Caco-2 (cell line): ENCODE measurements at regions not wholly inside any gene's neighbourhood (a gene's known extent, or its start where the extent isn't known, plus 50 kb on each side); places are given as distances from the start of the nearest gene placed in this dataset.

Experiments
- BruUV-seq: library from RNA; stranded (reverse); fragments of 400-500 nt; replicated peaks from 2 replicates; lab custom pipeline; 2021; lab: Mats Ljungman, UMichigan
- CTCF ChIA-PET: fragments of 300-600 bp; sonication (Branson Sonifier 250); formaldehyde crosslinking; loops from one replicate; lab custom pipeline; 2022; ENCODE audit warnings: antibody characterized with exemption; lab: Charles Lee
- POLR2A ChIA-PET: fragments of 300-600 bp; sonication (Branson Sonifier 250); formaldehyde crosslinking; loops from one replicate; lab custom pipeline; 2022; ENCODE audit warnings: antibody characterized with exemption; lab: Charles Lee
- DNase-seq, 2 experiments: peaks; one replicate each; pipeline versions ENCODE4 v3.0.0 to v3.0.0-alpha.2; 2020 to 2022
- H3K27me3 ChIP-seq: replicated peaks from 2 replicates; pipeline ENCODE4 v1.6.0; 2011; ENCODE audit warnings: low read length; ENCODE audit not compliant: control insufficient read depth, insufficient read depth
- H3K36me3 ChIP-seq: 2 replicates; pipeline ENCODE4 v1.5.1; 2011; ENCODE audit warnings: low read length; ENCODE audit not compliant: control insufficient read depth, insufficient read depth
- H3K4me1 ChIP-seq: fragments of 250-450 bp; sonication (Bioruptor Pico); 2 replicates; pipeline ENCODE4 v1.5.1; 2020; ENCODE audit warnings: mild to moderate bottlenecking
- H3K4me3 ChIP-seq: 2 replicates; pipeline ENCODE4 v1.5.1; 2011; ENCODE audit warnings: low read depth, mild to moderate bottlenecking, control low read depth, low read length
- H3K9me3 ChIP-seq: fragments of 250-450 bp; sonication (Bioruptor Pico); 2 replicates; pipeline ENCODE4 v1.5.1; 2020; ENCODE audit warnings: mild to moderate bottlenecking, moderate library complexity
- H3K27ac Mint-ChIP-seq: one replicate; pipeline ENCODE4 v1.8.0; 2022; ENCODE audit warnings: mixed read lengths; ENCODE audit not compliant: unreplicated experiment
- H3K27me3 Mint-ChIP-seq: one replicate; pipeline ENCODE4 v1.8.0; 2022; ENCODE audit warnings: mixed read lengths; ENCODE audit not compliant: insufficient read depth, unreplicated experiment
- H3K36me3 Mint-ChIP-seq: one replicate; pipeline ENCODE4 v1.8.0; 2022; ENCODE audit warnings: mild to moderate bottlenecking, mixed read lengths; ENCODE audit not compliant: insufficient read depth, unreplicated experiment
- H3K4me1 Mint-ChIP-seq: one replicate; pipeline ENCODE4 v1.8.0; 2022; ENCODE audit warnings: low read depth, mixed read lengths; ENCODE audit not compliant: unreplicated experiment
- H3K4me3 Mint-ChIP-seq: one replicate; pipeline ENCODE4 v1.8.0; 2022; ENCODE audit warnings: mild to moderate bottlenecking, moderate library complexity, mixed read lengths; ENCODE audit not compliant: unreplicated experiment
- H3K9me3 Mint-ChIP-seq: one replicate; pipeline ENCODE4 v1.8.0; 2022; ENCODE audit warnings: mixed read lengths; ENCODE audit not compliant: unreplicated experiment
- intact Hi-C: fragments of 100-400 bp; cut with micrococcal nuclease; formaldehyde crosslinking; loops from one replicate; pipeline ENCODE4 v1.10.0; 2022; ENCODE audit not compliant: unreplicated experiment
- TF ChIP-seq, protein P1 (sequence below), 2 experiments: fragments of 200-600 bp in 1 of 2; IDR thresholded peaks; 1 replicate in 1 of 2; 2 replicates in 1 of 2; pipeline versions ENCODE4 v1.5.1 to v1.8.0; 2011 to 2022; ENCODE audit warnings: antibody characterized with exemption in 1 of 2, control low read depth in 1 of 2, inconsistent platforms in 1 of 2, low read depth in 1 of 2, low read length in 1 of 2, mild to moderate bottlenecking in 1 of 2, moderate library complexity in 1 of 2; ENCODE audit not compliant: insufficient read depth in 1 of 2, severe bottlenecking in 1 of 2, unreplicated experiment in 1 of 2

DNA sequence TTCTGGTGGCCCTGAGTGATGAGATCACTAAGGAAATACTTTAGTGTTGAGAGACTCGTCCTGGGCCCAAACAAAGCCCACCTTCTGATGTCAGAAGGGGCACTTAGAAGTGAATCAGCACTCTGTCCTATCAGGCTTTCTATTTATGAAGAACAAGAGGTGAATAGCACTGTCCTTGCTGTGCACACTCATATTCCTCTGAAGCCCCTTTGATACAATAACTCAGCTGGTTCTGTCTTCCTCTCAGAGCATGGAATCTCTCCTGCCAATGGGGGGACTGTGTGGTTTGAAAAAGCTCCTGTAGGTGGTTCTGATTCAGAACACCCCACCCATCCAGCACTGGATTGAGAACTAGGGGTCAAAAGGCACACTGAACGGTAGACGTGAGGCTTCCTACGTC is 348.1 kb downstream of the ETS1 start:
- ChIA-PET CTCF (no interaction called here), POLR2A (no interaction called here)
- no peaks in the 10 kb centered on the region for H3K9me3 ChIP-seq
- no peak overlapping the region for H3K4me3 Mint-ChIP-seq
- no peaks in the 10 kb centered on the region for H3K9me3 Mint-ChIP-seq
- no peaks in the 10 kb centered on the region for H3K4me1 Mint-ChIP-seq
- no peaks in the 10 kb centered on the region for H3K27me3 ChIP-seq
- no peak for DNase-seq
- H3K36me3 Mint-ChIP-seq = no peaks in the 10 kb centered on the region
- intact Hi-C loops = no loop called here
- no peak overlapping the region for H3K27ac Mint-ChIP-seq
- no peaks in the 10 kb centered on the region for H3K36me3 ChIP-seq
- H3K4me3 ChIP-seq = no peak overlapping the region
- no TSS peak for BruUV-seq
- TF ChIP-seq, protein P1, sequence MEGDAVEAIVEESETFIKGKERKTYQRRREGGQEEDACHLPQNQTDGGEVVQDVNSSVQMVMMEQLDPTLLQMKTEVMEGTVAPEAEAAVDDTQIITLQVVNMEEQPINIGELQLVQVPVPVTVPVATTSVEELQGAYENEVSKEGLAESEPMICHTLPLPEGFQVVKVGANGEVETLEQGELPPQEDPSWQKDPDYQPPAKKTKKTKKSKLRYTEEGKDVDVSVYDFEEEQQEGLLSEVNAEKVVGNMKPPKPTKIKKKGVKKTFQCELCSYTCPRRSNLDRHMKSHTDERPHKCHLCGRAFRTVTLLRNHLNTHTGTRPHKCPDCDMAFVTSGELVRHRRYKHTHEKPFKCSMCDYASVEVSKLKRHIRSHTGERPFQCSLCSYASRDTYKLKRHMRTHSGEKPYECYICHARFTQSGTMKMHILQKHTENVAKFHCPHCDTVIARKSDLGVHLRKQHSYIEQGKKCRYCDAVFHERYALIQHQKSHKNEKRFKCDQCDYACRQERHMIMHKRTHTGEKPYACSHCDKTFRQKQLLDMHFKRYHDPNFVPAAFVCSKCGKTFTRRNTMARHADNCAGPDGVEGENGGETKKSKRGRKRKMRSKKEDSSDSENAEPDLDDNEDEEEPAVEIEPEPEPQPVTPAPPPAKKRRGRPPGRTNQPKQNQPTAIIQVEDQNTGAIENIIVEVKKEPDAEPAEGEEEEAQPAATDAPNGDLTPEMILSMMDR (IDR thresholded peaks at IDR 0.05; ENCODE audit: insufficient read depth in 1 of 2, low read depth in 1 of 2, low read length in 1 of 2, severe bottlenecking in 1 of 2, unreplicated experiment in 1 of 2) = no peak
- H3K27me3 Mint-ChIP-seq = no peaks in the 10 kb centered on the region
- H3K4me1 ChIP-seq = no peaks in the 10 kb centered on the region

DNA sequence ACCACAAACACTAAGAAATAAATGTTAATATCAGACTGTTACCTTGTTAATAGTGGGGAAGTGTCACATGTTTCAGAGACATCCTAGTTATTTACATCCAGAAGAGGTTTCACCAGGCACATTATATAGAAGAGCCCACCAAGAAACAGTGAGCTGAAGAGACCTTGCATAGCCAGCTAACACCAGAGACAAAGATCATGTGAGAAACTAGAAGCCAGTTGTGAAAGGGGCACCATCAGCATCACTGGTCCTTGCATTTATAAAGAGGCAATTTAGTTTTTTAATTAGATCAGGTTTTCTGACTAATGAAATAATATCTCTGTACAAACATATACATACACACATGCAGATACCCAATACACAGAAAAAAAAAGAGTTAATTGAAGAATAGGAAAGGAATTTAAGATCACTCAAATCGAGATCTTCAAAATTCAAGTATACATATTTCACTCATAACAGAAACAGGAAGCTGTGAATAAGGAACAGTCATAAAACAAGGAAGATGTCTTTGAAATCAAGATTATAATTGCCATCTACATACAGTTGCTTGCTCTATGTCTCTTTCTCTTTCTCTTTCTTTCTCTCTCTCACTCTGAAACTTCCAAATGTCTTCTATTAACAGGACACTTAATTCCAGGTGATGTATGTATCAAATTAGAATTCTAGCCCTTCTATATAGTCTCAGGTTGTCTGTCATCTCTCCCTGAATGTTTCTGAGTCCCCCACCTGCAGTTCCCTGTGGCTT is 348.7 kb downstream of the ETS1 start:
- H3K27me3 Mint-ChIP-seq = no peaks in the 10 kb centered on the region
- no peaks in the 10 kb centered on the region for H3K9me3 Mint-ChIP-seq
- POLR2A ChIA-PET = no interaction called here
- Histone ChIP-seq H3K36me3 (no peaks in the 10 kb centered on the region), H3K4me1 (no peaks in the 10 kb centered on the region), H3K9me3 (no peaks in the 10 kb centered on the region), H3K27me3 (no peaks in the 10 kb centered on the region), H3K4me3 (no peak overlapping the region)
- no TSS peak for BruUV-seq
- H3K36me3 Mint-ChIP-seq = no peaks in the 10 kb centered on the region
- no peaks in the 10 kb centered on the region for H3K4me1 Mint-ChIP-seq
- H3K27ac Mint-ChIP-seq = no peak overlapping the region
- intact Hi-C loops = no loop called here
- CTCF ChIA-PET = no interaction called here
- DNase-seq = no peak
- TF ChIP-seq, protein P1 (IDR thresholded peaks at IDR 0.05; ENCODE audit: insufficient read depth in 1 of 2, low read depth in 1 of 2, low read length in 1 of 2, severe bottlenecking in 1 of 2, unreplicated experiment in 1 of 2) = no peak
- H3K4me3 Mint-ChIP-seq = no peak overlapping the region

DNA sequence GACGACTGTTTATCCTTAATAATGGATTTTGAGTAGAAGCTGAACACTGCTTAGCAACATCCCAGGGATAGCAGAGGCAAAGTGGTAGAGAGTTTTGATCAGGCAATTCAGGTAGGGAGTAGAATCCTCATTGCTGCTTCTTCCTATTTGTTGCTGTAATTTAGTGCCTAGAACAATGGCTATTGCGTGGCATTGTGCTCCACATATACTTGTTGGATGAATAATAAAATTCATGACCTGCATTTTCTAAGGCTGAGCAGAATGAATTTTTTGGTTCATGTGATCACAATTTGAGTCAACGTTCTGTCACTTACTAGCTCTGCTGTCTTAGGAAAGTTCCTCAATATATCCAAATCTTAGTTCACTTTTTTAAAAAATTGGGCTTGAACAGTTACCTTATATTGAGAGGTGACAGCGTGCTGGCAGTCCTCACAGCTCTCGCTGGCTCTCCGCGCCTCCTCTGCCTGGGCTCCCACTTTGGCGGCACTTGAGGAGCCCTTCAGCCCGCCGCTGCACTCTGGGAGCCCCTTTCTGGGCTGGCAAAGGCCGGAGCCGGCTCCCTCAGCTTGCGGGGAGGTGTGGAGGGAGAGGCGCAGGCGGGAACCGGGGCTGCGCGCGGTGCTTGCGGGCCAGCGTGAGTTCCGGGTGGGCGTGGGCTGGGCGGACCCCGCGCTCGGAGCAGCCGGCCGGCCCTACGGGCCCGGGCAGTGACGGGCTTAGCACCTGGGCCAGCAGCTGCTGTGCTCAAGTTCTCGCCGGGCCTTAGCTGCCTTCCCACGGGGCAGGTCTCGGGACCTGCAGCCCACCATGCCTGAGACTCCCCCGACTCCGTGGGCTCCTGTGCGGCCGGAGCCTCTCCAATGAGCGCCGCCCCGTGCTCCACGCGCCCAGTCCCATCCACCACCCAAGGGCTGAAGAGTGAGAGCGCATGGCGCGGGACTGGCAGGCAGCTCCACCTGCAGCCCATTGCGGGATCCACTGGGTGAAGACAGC is 350.6 kb downstream of the ETS1 start:
- Mint-ChIP-seq H3K27me3 (no peaks in the 10 kb centered on the region), H3K27ac (no peak overlapping the region), H3K4me3 (no peak overlapping the region), H3K4me1 (no peaks in the 10 kb centered on the region), H3K9me3 (no peaks in the 10 kb centered on the region), H3K36me3 (no peaks in the 10 kb centered on the region)
- Histone ChIP-seq H3K4me1 (no peaks in the 10 kb centered on the region), H3K27me3 (no peaks in the 10 kb centered on the region), H3K9me3 (no peaks in the 10 kb centered on the region), H3K4me3 (no peak overlapping the region), H3K36me3 (no peaks in the 10 kb centered on the region)
- ChIA-PET CTCF (no interaction called here), POLR2A (no interaction called here)
- TF ChIP-seq, protein P1 (IDR thresholded peaks at IDR 0.05; ENCODE audit: insufficient read depth in 1 of 2, low read depth in 1 of 2, low read length in 1 of 2, severe bottlenecking in 1 of 2, unreplicated experiment in 1 of 2) = no peak
- intact Hi-C loops = no loop called here
- no peak for DNase-seq
- BruUV-seq = no TSS peak
